K562 (cell line): ENCODE measurements at regions not wholly inside any gene's neighbourhood (a gene's known extent, or its start where the extent isn't known, plus 50 kb on each side); places are given as distances from the start of the nearest gene placed in this dataset.

Experiments
- ATAC-seq: fragments of 200-7000 bp; cut with Tn5 transposase; 3 replicates; pipeline ENCODE4 v1.9.1; 2020; ENCODE audit warnings: moderate library complexity
- BruUV-seq: library from RNA; stranded (reverse); fragments of 400-500 nt; replicated peaks from 2 replicates; lab custom pipeline; 2021; lab: Mats Ljungman, UMichigan
- CTCF ChIA-PET: fragments of 300-600 bp; formaldehyde crosslinking; extraction: SDS; loops from one replicate; lab custom pipeline; 2021; ENCODE audit warnings: low intra/inter-chr PET ratio; lab: Yijun Ruan, JAX
- POLR2A ChIA-PET: fragments of 300-600, 350-650 bp; sonication (Branson Sonifier 250); formaldehyde crosslinking; extraction: SDS; loops from one replicate; lab custom pipeline; 2021; ENCODE audit warnings: antibody characterized with exemption, inconsistent platforms; lab: Yijun Ruan, JAX
- DNase-seq, 4 experiments: peaks; one replicate each; pipeline versions ENCODE4 v3.0.0 to v3.0.0-alpha.2; 2011 to 2018; ENCODE audit warnings: low spot score in 3 of 4, mixed read lengths in 3 of 4; ENCODE audit errors: extremely low read depth in 1 of 4
- FAIRE-seq: peaks from 2 replicates; lab custom pipeline; 2011; peaks lifted over from hg19 to GRCh38; lab: Jason Lieb, UNC
- H2AFZ ChIP-seq: 2 replicates; pipeline ENCODE4 v1.6.0; 2011; ENCODE audit warnings: low read depth, low read length, control low read depth, inconsistent platforms
- H3K27ac ChIP-seq: fragments of 200-600 bp; 3 replicates; pipeline ENCODE4 v1.8.0; 2011; ENCODE audit warnings: low read depth, mild to moderate bottlenecking, control low read depth, inconsistent platforms, low read length, moderate library complexity, mixed read lengths; ENCODE audit errors: extremely low read depth
- H3K27me3 ChIP-seq, 2 experiments: fragments of 300-600 bp in 1 of 2; 2 replicates in 1 of 2; 3 replicates in 1 of 2; pipeline versions ENCODE4 v1.6.0 to v1.8.0; 2011; ENCODE audit warnings: inconsistent platforms in 2 of 2, low read length in 2 of 2, mild to moderate bottlenecking in 1 of 2, mixed read lengths in 1 of 2, moderate library complexity in 1 of 2; ENCODE audit not compliant: control insufficient read depth in 2 of 2, insufficient read depth in 2 of 2
- H3K36me3 ChIP-seq: fragments of 300-600 bp; 3 replicates; pipeline ENCODE4 v1.8.0; 2011; ENCODE audit warnings: mild to moderate bottlenecking, low read length, inconsistent platforms; ENCODE audit not compliant: control insufficient read depth, insufficient read depth
- H3K4me1 ChIP-seq, 2 experiments: fragments of 200-600 bp in 1 of 2; replicated peaks in 1 of 2; 2 replicates in 1 of 2; 3 replicates in 1 of 2; pipeline versions ENCODE4 v1.5.1 to v1.8.0; 2011; ENCODE audit warnings: inconsistent platforms in 2 of 2, low read length in 2 of 2, mild to moderate bottlenecking in 1 of 2, mixed read lengths in 1 of 2, moderate library complexity in 1 of 2; ENCODE audit not compliant: control insufficient read depth in 2 of 2, insufficient read depth in 2 of 2
- H3K4me2 ChIP-seq: 2 replicates; pipeline ENCODE4 v1.6.1; 2011; ENCODE audit warnings: low read length, control low read depth, inconsistent platforms, mixed read lengths; ENCODE audit not compliant: insufficient read depth
- H3K4me3 ChIP-seq: fragments of 200-600 bp; sonication (generic), shearing (Covaris generic); 2 replicates; pipeline ENCODE4 v1.5.1; 2016; ENCODE audit warnings: control low read depth, inconsistent platforms
- H3K79me2 ChIP-seq: fragments of 200-600 bp; 3 replicates; pipeline ENCODE4 v1.8.0; 2011; ENCODE audit warnings: low read length, inconsistent platforms; ENCODE audit not compliant: control insufficient read depth, insufficient read depth
- H3K9ac ChIP-seq, 2 experiments: 2 replicates each; pipeline versions ENCODE4 v1.6.0 to v1.6.1; 2011; ENCODE audit warnings: low read depth in 2 of 2, low read length in 2 of 2, control low read depth in 1 of 2, inconsistent platforms in 1 of 2, mild to moderate bottlenecking in 1 of 2, mixed read lengths in 1 of 2; ENCODE audit not compliant: insufficient read depth in 1 of 2
- H3K9me1 ChIP-seq: one replicate; pipeline ENCODE4 v1.6.0; 2011; ENCODE audit warnings: inconsistent platforms, mild to moderate bottlenecking, low read length, moderate library complexity; ENCODE audit not compliant: control insufficient read depth, insufficient read depth
- H3K9me3 ChIP-seq: replicated peaks from 2 replicates; pipeline ENCODE4 v1.5.1; 2011; ENCODE audit warnings: low read depth, low read length, inconsistent platforms; ENCODE audit not compliant: control insufficient read depth, insufficient read depth
- H4K20me1 ChIP-seq: replicated peaks from 2 replicates; pipeline ENCODE4 v1.6.1; 2011; ENCODE audit warnings: low read length, inconsistent platforms, mixed read lengths; ENCODE audit not compliant: control insufficient read depth, insufficient read depth
- CHD7 ChIP-seq: fragments of 200-600 bp; sonication (generic); IDR thresholded peaks from one replicate; pipeline ENCODE4 v1.6.1; 2012; ENCODE audit warnings: mild to moderate bottlenecking, low read depth, low read length, inconsistent platforms
- ELK1 ChIP-seq: sonication (generic); formaldehyde crosslinking; IDR thresholded peaks from 2 replicates; pipeline ENCODE4 v1.8.1; 2022; ENCODE audit warnings: missing genetic modification reagents
- ETV1 ChIP-seq: fragments of 450-650 bp; conservative IDR thresholded peaks from 2 replicates; pipeline ENCODE4 v1.6.1; 2016; ENCODE audit warnings: missing genetic modification characterization, control low read depth, low read depth, missing compliant biosample characterization
- HDAC3 ChIP-seq: fragments of 450-650 bp; IDR thresholded peaks from 2 replicates; pipeline ENCODE4 v1.6.1; 2018; ENCODE audit warnings: borderline replicate concordance, mild to moderate bottlenecking, moderate library complexity; ENCODE audit not compliant: partially characterized antibody
- ZNF197 ChIP-seq: fragments of 200-800 bp; sonication (Bioruptor generic); IDR thresholded peaks from 2 replicates; pipeline ENCODE4 v1.6.1; 2016; ENCODE audit warnings: low read depth, missing genetic modification characterization, missing compliant biosample characterization
- ZNF740 ChIP-seq, 3 experiments: fragments of 200-800 bp in 1 of 3; sonication (Bioruptor generic) in 1 of 3; sonication (generic) in 1 of 3; formaldehyde crosslinking in 1 of 3; IDR thresholded peaks; 2 replicates each; pipeline versions ENCODE4 v1.6.1 to v1.8.0; 2016 to 2022; ENCODE audit warnings: mild to moderate bottlenecking in 2 of 3, missing compliant biosample characterization in 2 of 3, missing genetic modification characterization in 2 of 3, missing genetic modification reagents in 1 of 3
- ZNF830 ChIP-seq: fragments of 250-450 bp; sonication (Bioruptor Pico); IDR thresholded peaks from 2 replicates; pipeline ENCODE4 v1.5.0; 2021; ENCODE audit warnings: mild to moderate bottlenecking
- WGBS: fragments of 100-300 bp; shearing (Covaris generic); methylation state at CpG from one replicate; pipeline ENCODE4 v1.1.6; 2016; ENCODE audit warnings: low coverage, mixed read lengths; ENCODE audit not compliant: insufficient coverage; ENCODE audit errors: missing lambda C conversion rate; 5-methylcytosine and 5-hydroxymethylcytosine counted together
- in situ Hi-C: fragments of 300-500 bp; cut with MboI; formaldehyde crosslinking; loops from 4 replicates; pipeline ENCODE4 v1.15.0; 2018; ENCODE audit warnings: inconsistent platforms, mixed read lengths
- intact Hi-C: fragments of 100-400 bp; cut with micrococcal nuclease; formaldehyde crosslinking; loops from 2 replicates; pipeline ENCODE4 v1.14.2; 2022

GRCh38 chr17:77090476-77090875, 50.3 kb upstream of the SEC14L1 start:
- no peak for FAIRE-seq
- ATAC-seq = no peak
- WGBS = 90% methylated on average over 1 of the region's 5 CpGs
- DNase-seq = no peak
- no peak overlapping the region for H3K4me2 ChIP-seq
- no peaks in the 10 kb centered on the region for H3K9me3 ChIP-seq
- H3K79me2 ChIP-seq = peaks cover 44% of the 10 kb centered on the region
- no peaks in the 10 kb centered on the region; a peak in 1 of 5 replicates for H3K27me3 ChIP-seq
- ChIA-PET POLR2A (interaction anchor here (0.6 to 1.4 kb wide), 8 partner anchors 8 to 118 kb away, joined by 3 to 4 read pairs (median 3); no protein-coding TSS in a partner anchor), CTCF (no interaction called here)
- in situ Hi-C loops (no loop called here), intact Hi-C loops (no loop called here)
- H3K9me1 ChIP-seq = no peaks in the 10 kb centered on the region
- peaks cover 66% of the 10 kb centered on the region for H3K36me3 ChIP-seq
- no peak overlapping the region; the same call in 2 of the 3 replicates for H3K27ac ChIP-seq
- peaks cover 14 to 18% of the 10 kb centered on the region in 2 experiments; a peak in 4 of 5 replicates for H3K4me1 ChIP-seq
- BruUV-seq = no TSS peak
- no peak overlapping the region for H3K9ac ChIP-seq
- no peak overlapping the region for H2AFZ ChIP-seq
- no peaks in the 10 kb centered on the region for H4K20me1 ChIP-seq
- no peak overlapping the region for H3K4me3 ChIP-seq
- no peak for TF ChIP-seq ZNF830
- TF ChIP-seq HDAC3 = no peak
- no peak for TF ChIP-seq ETV1 (tag)
- no peak for TF ChIP-seq ELK1 (CRISPR knock-in tag)
- no peak for TF ChIP-seq CHD7
- TF ChIP-seq ZNF197 = no peak
- TF ChIP-seq ZNF740 (CRISPR knock-in tag; IDR thresholded peaks at IDR 0.05) = no peak
- no peak for TF ChIP-seq ZNF740 (tag; IDR thresholded peaks at IDR 0.05)
